AG09309 (cell line): ENCODE measurements at regions not wholly inside any gene's neighbourhood (a gene's known extent, or its start where the extent isn't known, plus 50 kb on each side); places are given as distances from the start of the nearest gene placed in this dataset.

Experiments used
- DNase-seq: peaks from one replicate; pipeline ENCODE4 v3.0.0-alpha.2; 2010; ENCODE audit warnings: low read depth
- H3K4me3 ChIP-seq: 2 replicates; pipeline ENCODE4 v1.5.1; 2011; ENCODE audit warnings: mild to moderate bottlenecking, low read depth, low read length, moderate library complexity; ENCODE audit not compliant: control insufficient read depth
- TF ChIP-seq, protein P1 (sequence below): IDR thresholded peaks from 2 replicates; pipeline ENCODE4 v1.5.1; 2011; ENCODE audit warnings: mild to moderate bottlenecking, low read depth, low read length, inconsistent platforms; ENCODE audit not compliant: insufficient read depth, control insufficient read depth; ENCODE audit errors: missing control alignments

DNA sequence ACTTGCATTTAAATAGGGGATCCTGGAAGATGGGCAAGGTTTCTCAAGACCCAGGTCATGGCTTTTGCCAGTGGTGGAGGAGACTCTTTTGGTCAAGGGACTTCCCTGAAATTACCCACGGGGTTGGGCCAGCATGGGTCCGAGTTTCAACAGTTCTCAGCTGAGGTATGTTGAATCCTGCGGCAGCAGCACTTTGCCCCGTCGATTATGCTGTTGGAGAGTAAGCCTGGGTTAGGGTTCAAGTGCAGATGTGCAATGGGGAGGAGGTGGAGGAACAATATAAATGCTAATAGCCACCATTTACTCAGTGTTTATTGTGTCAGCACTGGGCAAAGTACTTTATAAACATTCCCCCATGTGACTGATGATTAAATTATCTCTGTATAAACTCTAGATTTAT is 96.0 kb upstream of the GATA6 start:
- TF ChIP-seq, protein P1, sequence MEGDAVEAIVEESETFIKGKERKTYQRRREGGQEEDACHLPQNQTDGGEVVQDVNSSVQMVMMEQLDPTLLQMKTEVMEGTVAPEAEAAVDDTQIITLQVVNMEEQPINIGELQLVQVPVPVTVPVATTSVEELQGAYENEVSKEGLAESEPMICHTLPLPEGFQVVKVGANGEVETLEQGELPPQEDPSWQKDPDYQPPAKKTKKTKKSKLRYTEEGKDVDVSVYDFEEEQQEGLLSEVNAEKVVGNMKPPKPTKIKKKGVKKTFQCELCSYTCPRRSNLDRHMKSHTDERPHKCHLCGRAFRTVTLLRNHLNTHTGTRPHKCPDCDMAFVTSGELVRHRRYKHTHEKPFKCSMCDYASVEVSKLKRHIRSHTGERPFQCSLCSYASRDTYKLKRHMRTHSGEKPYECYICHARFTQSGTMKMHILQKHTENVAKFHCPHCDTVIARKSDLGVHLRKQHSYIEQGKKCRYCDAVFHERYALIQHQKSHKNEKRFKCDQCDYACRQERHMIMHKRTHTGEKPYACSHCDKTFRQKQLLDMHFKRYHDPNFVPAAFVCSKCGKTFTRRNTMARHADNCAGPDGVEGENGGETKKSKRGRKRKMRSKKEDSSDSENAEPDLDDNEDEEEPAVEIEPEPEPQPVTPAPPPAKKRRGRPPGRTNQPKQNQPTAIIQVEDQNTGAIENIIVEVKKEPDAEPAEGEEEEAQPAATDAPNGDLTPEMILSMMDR = no peak
- no peak for DNase-seq
- H3K4me3 ChIP-seq = no peak overlapping the region

DNA sequence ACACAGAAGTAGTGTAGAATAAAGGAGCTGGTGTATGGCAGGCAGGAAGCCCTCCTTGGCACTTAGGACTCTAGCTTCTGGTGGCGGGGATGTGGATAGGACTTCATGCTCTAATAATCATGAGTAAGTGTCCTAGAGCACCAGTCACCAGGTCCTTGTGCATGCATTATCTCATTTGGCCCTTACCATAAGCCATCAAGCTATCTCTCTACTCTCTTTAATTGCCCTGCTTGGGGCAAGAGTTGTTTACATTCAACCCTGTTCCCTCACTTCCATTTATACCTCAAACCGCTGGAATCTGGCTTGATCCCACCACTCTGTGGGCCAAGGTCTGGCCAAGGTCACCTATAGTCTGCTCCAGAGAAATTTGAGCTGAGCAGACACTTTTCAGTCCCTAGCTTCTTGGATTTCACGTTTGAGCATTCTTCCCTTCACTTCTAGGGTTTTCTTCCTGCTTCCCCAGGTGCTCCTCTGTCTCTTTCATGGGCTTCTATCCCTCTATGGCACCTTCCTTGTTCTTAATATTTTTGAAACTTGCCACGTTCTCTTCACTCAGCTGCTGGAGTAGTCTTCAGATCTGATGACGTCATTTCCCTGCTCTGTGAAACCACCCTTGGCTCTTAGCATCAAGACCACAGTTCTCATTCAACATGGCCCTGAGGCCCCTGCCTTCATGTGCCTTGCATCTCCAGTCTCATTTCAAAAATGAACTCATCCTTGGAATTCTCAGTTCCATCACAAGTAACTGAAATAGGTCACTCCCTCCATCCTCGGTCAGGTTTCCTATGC is 94.9 kb upstream of the GATA6 start:
- TF ChIP-seq, protein P1 = no peak
- H3K4me3 ChIP-seq = no peak overlapping the region

DNA sequence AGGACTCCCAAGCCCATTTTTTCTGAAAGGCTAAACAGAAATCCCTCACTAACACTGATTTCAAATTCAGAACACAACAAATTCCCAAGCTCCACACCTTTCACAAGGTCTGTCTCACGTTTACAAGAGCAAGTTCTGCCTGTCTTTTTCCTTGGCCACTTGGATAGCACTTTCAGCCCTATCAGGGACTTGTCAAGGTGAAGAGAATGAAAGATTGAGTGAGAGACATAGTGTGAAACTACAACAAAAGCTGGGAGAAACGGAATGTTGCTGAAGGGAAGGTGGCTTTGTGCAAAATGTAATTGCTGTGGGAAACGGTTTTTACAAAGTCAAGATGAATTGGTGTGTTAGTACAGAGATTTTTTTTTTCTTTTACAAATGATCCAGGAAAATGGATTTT is 89.4 kb upstream of the GATA6 start:
- TF ChIP-seq, protein P1 = no peak
- DNase-seq = no peak
- H3K4me3 ChIP-seq = no peak overlapping the region

More for the DNA sequence above, 94.9 kb upstream of the GATA6 start:
- DNase-seq = no peak

DNA sequence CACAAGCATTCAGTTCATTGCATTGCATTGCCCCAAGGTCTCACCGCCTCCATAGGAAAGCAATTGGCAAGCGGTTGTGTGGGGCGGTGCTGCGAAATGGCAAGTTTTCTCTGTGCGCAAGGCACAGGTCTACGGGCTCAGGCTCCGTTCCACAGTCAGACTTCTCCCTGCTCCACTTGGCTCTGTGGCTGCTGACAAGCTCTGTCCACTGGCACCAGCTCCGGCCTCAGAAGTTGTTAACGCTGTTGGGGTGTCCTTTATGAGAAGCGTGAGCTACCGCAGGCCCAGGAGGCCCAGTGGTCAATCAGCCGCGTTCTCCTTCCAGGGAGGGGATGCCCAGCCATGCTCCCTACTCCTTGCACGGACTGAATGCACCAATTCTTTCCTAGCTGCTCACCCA is 87.0 kb upstream of the GATA6 start:
- no peak overlapping the region for H3K4me3 ChIP-seq
- no peak for DNase-seq
- TF ChIP-seq, protein P1 = no peak

DNA sequence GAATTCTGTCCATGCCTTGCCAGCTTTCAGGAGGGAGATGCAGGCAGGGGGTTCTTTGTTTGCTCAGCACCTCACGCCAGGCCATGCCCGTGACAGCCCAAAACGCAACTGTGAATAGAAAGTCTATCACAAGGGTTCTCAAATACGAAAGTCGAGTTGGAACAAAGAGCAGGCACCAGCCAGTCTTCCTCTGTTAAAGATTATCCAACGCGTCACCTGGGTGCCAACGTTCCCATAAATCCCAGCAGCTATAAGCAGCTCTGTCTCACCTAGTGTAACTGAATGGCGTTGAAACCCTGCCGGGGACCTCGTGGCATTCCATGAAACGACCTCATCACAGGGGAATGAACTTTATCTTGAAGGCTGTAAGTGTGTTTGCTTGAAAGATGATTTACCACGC is 84.8 kb upstream of the GATA6 start:
- TF ChIP-seq, protein P1 = no peak
- no peak for DNase-seq
- no peak overlapping the region for H3K4me3 ChIP-seq

DNA sequence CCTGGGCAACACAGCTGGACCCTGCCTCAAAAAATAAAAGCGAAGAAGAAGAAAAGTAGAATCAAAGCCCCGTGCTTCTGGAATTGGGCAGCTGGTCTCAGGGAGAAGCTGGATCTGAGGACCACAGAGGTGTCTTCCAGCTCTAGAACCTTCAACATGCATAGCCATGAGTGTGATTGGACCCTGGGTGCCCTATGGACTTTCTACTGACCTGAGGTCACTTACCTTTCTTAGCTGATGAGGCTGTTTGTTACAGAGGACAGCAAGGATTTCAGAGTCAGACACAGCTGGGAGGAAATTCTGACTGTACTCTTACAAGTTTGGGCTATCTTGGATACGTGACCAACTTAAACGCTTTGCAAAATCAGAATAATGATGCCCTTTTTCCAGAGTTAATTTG is 82.4 kb upstream of the GATA6 start:
- TF ChIP-seq, protein P1 = no peak
- no peak overlapping the region for H3K4me3 ChIP-seq
- DNase-seq = no peak

DNA sequence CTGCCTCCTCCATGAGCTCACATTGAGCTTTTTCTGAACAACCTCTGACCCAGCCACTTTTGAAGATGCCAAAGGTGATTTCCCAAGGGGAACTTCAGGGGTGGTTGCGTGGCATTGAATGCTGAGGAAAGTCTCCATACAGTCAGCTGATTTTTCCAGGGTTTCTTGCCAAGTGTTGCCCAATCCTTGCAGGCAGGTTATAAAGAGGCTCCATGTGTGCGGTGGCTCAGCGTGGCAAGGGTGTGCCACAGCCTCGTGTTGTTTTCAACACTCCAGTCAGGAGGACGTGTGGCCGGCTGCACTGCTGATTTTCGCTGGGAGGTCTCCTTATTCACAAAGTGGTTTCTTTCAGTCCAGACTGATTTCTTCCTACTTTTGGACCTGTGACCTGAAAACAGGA is 81.4 kb upstream of the GATA6 start:
- TF ChIP-seq, protein P1 = no peak
- no peak overlapping the region for H3K4me3 ChIP-seq
- DNase-seq = no peak
